ENCODE measurements at regions not wholly inside any gene's neighbourhood (a gene's known extent, or its start where the extent isn't known, plus 50 kb on each side); places are given as distances from the start of the nearest gene placed in this dataset.

DNA sequence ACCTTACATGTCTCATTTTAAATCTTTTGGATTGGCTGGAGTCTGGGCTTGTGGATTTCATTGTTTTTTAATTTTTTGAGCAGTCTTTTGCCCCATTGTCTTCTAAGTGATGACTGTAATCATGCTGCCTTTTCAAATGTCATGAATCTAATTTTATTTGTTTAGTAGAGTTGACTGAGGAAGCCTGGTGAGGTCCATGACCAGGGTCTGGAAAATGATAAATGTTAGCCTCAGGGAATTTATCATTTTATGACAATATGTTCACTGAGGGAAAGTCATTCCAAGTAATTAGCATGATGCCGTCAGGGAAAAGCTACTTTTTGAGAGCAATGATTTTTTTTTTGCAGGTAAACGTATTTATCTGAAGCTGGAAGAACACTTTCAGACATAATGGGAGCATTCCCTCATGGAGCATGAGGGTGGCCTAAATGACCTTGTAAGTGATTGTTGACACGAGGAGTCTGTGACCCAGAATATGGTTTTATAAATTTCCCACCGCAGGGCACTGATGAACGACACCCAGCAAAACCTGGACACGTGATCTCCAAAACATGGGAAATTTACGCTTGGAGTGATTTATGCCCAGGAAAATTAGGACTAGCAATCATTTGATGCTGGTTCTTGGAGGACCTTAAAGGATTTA is 155.3 kb upstream of the NABP1 start:
- Histone ChIP-seq H3K27me3 (ENCODE audit: control insufficient read depth, insufficient read depth, low read length) (no peaks in the 10 kb centered on the region), H3K27ac (ENCODE audit: low read depth, low read length) (no peak overlapping the region), H3K4me1 (ENCODE audit: control insufficient read depth, insufficient read depth, low read length) (no peaks in the 10 kb centered on the region), H3K36me3 (ENCODE audit: control insufficient read depth, insufficient read depth, low read length) (no peaks in the 10 kb centered on the region), H3K4me3 (ENCODE audit: low read length) (no peak overlapping the region), H3K9ac (ENCODE audit: low read length) (no peak overlapping the region)

DNA sequence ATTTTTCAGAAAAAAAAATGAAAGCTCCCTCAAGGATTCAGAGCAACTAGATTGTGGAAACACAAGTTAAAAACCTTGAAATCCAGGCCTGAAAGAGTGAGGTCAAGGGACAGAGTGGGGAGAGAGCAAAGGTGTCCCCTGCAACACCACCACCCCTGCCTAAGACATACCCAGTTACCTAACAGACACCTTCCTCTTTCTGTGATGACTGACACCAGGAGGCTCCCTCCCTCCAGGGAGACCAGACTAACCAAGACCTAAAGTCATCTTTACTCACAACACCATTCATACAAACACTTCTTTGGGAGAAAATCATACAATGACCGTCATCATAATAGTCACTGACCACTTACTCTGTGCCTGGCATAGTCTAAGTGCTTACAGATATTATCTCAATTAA is 151.8 kb upstream of the NABP1 start:
- Histone ChIP-seq H3K4me1 (ENCODE audit: control insufficient read depth, insufficient read depth, low read length) (no peaks in the 10 kb centered on the region), H3K4me3 (ENCODE audit: low read length) (no peak overlapping the region), H3K27me3 (ENCODE audit: control insufficient read depth, insufficient read depth, low read length) (no peaks in the 10 kb centered on the region), H3K9ac (ENCODE audit: low read length) (no peak overlapping the region), H3K36me3 (ENCODE audit: control insufficient read depth, insufficient read depth, low read length) (no peaks in the 10 kb centered on the region), H3K27ac (ENCODE audit: low read depth, low read length) (no peak overlapping the region)

DNA sequence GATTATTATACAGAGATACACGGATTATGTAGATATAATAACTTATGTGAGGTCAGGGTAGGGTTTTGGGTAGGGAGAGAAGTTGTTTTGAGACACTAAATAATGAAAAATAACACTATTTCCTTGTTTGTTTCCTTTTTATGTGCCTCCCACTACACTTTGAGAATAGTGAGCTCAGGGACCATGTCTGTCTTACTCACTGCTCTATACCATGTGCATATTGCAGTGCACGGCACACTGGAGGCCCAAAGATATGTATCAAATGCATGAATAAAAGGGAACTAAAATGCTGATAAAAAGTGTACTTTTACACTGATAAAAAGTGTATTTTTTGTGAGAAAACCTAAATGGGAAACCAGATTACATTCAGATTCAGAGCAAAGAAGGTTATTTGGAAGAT is 151.4 kb upstream of the NABP1 start:
- H3K27ac ChIP-seq (ENCODE audit: low read depth, low read length) = no peak overlapping the region
- H3K36me3 ChIP-seq (ENCODE audit: control insufficient read depth, insufficient read depth, low read length) = no peaks in the 10 kb centered on the region
- no peak overlapping the region for H3K9ac ChIP-seq (ENCODE audit: low read length)
- H3K27me3 ChIP-seq (ENCODE audit: control insufficient read depth, insufficient read depth, low read length) = no peaks in the 10 kb centered on the region
- H3K4me1 ChIP-seq (ENCODE audit: control insufficient read depth, insufficient read depth, low read length) = no peaks in the 10 kb centered on the region
- H3K4me3 ChIP-seq (ENCODE audit: low read length) = no peak overlapping the region

DNA sequence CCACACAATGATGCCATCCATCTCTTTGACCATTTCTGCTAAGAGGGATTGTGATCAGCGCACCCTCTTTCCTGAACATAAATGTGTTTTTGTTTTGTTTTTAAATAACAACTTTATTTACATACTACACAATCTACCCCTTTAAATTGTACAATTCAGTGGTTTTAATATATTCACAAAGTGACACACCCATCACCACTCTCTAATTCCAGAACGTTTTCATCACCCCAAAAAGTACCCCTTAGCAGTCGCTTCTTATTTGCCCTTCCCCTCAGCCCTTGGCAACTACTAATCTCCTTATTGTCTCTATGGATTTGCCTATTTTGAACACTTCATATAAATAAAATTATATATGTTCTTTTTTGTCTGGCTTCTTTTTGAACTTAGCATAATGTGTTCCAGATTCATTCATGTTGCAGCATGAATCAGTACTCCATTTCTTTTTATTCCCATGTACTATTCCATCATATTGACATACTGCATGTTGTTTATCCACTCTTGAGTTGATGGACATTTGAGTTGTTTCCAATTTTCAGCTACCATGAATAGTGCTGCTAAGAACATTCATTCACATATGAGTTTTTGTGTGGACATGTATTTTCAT is 150.9 kb upstream of the NABP1 start:
- no peaks in the 10 kb centered on the region for H3K36me3 ChIP-seq (ENCODE audit: control insufficient read depth, insufficient read depth, low read length)
- no peak overlapping the region for H3K9ac ChIP-seq (ENCODE audit: low read length)
- no peak overlapping the region for H3K4me3 ChIP-seq (ENCODE audit: low read length)
- no peaks in the 10 kb centered on the region for H3K4me1 ChIP-seq (ENCODE audit: control insufficient read depth, insufficient read depth, low read length)
- no peaks in the 10 kb centered on the region for H3K27me3 ChIP-seq (ENCODE audit: control insufficient read depth, insufficient read depth, low read length)
- H3K27ac ChIP-seq (ENCODE audit: low read depth, low read length) = no peak overlapping the region

DNA sequence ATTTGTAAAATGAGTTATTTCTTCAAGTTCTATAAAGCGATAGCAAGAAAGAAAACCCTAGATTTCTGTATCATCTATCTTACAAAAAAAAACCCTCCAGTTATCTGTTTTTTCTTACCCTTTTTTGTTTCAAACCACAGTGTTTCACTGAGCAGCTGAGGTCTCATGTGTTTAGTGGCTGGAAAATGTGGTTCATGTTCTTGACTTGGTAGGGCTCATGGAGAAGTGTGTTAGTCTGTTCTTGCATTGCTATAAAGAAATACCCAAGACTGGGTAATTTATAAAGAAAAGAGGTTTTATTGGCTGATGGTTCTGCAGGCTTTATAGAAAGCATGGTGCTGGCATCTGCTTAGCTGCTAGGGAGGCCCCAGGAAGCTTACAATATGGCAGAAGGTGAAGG is 147.3 kb upstream of the NABP1 start:
- Histone ChIP-seq H3K4me3 (ENCODE audit: low read length) (no peak overlapping the region), H3K9ac (ENCODE audit: low read length) (no peak overlapping the region), H3K27me3 (ENCODE audit: control insufficient read depth, insufficient read depth, low read length) (no peaks in the 10 kb centered on the region), H3K4me1 (ENCODE audit: control insufficient read depth, insufficient read depth, low read length) (no peaks in the 10 kb centered on the region), H3K36me3 (ENCODE audit: control insufficient read depth, insufficient read depth, low read length) (no peaks in the 10 kb centered on the region), H3K27ac (ENCODE audit: low read depth, low read length) (no peak overlapping the region)

DNA sequence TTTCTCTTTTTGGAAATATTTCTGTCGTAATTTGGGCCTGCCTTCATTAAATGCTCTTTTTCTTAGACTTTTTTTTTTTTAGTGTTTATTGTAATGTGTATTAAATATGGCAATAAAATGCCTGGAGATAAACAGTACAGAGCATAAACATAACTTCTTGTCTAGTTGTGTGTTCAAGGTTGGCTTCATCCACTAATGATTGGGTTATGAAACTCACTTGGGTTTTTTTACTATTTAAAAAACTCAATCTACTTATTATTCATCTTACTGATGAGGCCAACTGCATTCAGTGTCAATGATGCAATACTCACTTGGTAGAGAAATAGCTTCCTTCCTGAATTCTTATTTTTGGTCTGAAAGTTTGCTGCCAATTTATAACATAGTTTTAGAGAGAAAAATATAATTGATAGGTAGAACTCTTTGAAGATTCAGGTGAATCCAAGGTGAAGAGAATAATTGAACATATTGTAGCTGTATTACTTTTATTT is 144.2 kb upstream of the NABP1 start:
- no peak overlapping the region for H3K4me3 ChIP-seq (ENCODE audit: low read length)
- no peak overlapping the region for H3K27ac ChIP-seq (ENCODE audit: low read depth, low read length)
- no peaks in the 10 kb centered on the region for H3K4me1 ChIP-seq (ENCODE audit: control insufficient read depth, insufficient read depth, low read length)
- H3K27me3 ChIP-seq (ENCODE audit: control insufficient read depth, insufficient read depth, low read length) = no peaks in the 10 kb centered on the region
- no peaks in the 10 kb centered on the region for H3K36me3 ChIP-seq (ENCODE audit: control insufficient read depth, insufficient read depth, low read length)
- no peak overlapping the region for H3K9ac ChIP-seq (ENCODE audit: low read length)

DNA sequence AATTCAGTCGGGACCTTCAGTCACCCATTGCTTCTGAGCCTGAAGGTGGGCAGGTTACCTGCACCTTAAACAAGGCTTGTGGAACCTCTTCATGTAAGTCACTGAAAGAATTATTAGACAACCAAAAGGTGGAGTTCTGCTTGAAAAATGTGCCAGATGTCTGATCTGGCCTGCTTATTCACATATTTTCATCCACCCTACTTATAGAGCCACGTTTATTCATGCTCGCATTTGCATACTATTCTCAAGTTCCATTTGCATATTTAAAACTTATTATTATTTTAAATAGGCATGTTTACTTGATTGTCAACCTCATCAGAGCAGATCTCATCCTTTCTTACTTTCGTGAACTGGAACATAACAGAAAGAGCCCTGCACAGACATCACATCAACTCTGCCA is 140.0 kb upstream of the NABP1 start:
- Histone ChIP-seq H3K27ac (ENCODE audit: low read depth, low read length) (no peak overlapping the region), H3K9ac (ENCODE audit: low read length) (no peak overlapping the region), H3K36me3 (ENCODE audit: control insufficient read depth, insufficient read depth, low read length) (no peaks in the 10 kb centered on the region), H3K27me3 (ENCODE audit: control insufficient read depth, insufficient read depth, low read length) (no peaks in the 10 kb centered on the region), H3K4me3 (ENCODE audit: low read length) (no peak overlapping the region), H3K4me1 (ENCODE audit: control insufficient read depth, insufficient read depth, low read length) (no peaks in the 10 kb centered on the region)

DNA sequence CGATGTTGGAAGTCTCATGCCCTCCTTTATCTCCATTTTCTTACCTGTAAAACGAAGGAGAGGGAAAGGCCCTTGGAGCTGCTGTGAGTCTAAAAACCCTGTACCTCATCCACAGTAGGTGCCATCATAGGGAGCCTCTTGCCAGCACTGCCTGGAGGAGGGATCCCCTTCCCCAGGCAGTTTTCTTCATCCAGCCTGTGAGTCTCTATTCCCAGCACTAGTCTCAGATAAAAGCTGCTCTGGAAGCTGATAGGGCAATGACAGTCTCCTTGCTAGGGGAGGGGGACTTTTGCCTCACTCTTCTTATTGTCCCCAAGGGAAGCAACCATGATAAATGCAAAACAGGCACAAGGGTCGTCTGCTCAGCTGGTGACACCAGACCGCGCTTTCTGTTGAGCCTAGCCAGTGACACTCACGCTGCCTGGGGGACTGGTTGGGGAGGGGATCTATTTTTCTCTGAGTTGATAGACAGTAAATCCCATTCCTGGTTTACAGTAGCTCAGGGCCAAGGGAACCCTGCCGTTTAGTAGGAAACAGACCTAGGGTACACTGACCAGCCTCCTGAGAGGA is 139.5 kb upstream of the NABP1 start:
- H3K36me3 ChIP-seq (ENCODE audit: control insufficient read depth, insufficient read depth, low read length) = no peaks in the 10 kb centered on the region
- H3K4me3 ChIP-seq (ENCODE audit: low read length) = no peak overlapping the region
- no peak overlapping the region for H3K9ac ChIP-seq (ENCODE audit: low read length)
- no peak overlapping the region for H3K27ac ChIP-seq (ENCODE audit: low read depth, low read length)
- no peaks in the 10 kb centered on the region for H3K4me1 ChIP-seq (ENCODE audit: control insufficient read depth, insufficient read depth, low read length)
- H3K27me3 ChIP-seq (ENCODE audit: control insufficient read depth, insufficient read depth, low read length) = no peaks in the 10 kb centered on the region

DNA sequence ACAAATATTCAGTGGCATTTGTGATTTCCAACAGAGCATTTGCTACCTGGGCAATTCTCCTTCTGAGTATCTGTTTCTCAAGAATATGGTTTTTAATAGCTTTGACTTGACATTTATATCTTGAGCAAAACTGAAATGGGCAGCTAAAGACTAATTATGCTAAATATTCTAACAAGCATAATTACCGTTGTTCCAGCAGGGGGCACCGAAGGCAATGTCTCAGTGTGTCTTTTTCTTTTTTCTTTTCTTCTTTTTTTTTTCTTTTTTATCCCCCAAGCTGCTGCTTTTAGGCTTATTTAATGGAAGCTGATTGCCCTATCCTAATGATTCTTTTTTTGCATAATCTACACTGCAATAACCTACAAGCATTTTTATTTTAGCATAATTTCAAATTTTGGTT is 138.9 kb upstream of the NABP1 start:
- no peak overlapping the region for H3K4me3 ChIP-seq (ENCODE audit: low read length)
- H3K27me3 ChIP-seq (ENCODE audit: control insufficient read depth, insufficient read depth, low read length) = no peaks in the 10 kb centered on the region
- H3K27ac ChIP-seq (ENCODE audit: low read depth, low read length) = no peak overlapping the region
- H3K9ac ChIP-seq (ENCODE audit: low read length) = no peak overlapping the region
- no peaks in the 10 kb centered on the region for H3K4me1 ChIP-seq (ENCODE audit: control insufficient read depth, insufficient read depth, low read length)
- no peaks in the 10 kb centered on the region for H3K36me3 ChIP-seq (ENCODE audit: control insufficient read depth, insufficient read depth, low read length)

DNA sequence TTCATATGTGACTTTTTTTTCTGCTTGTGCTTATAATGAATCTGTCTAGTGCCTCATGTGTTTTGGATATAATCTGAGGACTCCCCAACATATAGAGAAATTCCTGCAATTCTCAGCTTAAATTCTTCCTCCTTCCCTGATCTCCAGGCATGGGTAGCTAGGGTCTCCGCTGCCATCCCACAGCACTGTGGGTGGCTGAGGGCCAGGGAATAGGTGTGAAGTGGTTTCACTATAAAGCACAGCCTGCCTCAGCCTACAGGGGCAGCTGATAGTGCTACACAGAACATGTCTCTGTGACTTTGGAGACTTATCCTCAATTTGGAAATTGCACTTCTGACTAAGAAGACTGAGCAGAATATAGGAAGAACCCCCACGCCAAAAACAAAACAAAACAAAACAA is 137.3 kb upstream of the NABP1 start:
- Histone ChIP-seq H3K4me1 (ENCODE audit: control insufficient read depth, insufficient read depth, low read length) (no peaks in the 10 kb centered on the region), H3K9ac (ENCODE audit: low read length) (no peak overlapping the region), H3K4me3 (ENCODE audit: low read length) (no peak overlapping the region), H3K36me3 (ENCODE audit: control insufficient read depth, insufficient read depth, low read length) (no peaks in the 10 kb centered on the region), H3K27me3 (ENCODE audit: control insufficient read depth, insufficient read depth, low read length) (no peaks in the 10 kb centered on the region), H3K27ac (ENCODE audit: low read depth, low read length) (no peak overlapping the region)

DNA sequence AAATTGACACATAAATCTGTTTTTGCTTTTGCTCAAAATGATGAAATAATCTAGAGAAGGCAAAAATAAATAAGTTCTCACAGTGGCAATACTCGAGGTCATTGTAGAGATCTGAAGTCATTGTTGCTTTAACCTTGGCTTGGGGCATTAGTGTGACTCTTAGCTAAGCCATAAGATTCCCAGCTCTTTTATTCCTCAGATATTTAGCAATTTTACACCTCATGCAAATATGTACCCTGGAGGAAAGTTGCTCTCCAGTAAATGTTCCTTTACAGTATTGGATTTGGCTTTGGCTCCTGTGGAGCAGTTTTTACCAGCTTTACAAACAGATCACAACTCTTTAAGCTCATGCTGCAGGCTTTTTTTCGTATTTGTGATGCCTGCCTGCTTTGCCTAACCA is 134.2 kb upstream of the NABP1 start:
- Histone ChIP-seq H3K27me3 (ENCODE audit: control insufficient read depth, insufficient read depth, low read length) (no peaks in the 10 kb centered on the region), H3K27ac (ENCODE audit: low read depth, low read length) (no peak overlapping the region), H3K36me3 (ENCODE audit: control insufficient read depth, insufficient read depth, low read length) (no peaks in the 10 kb centered on the region), H3K4me3 (ENCODE audit: low read length) (no peak overlapping the region), H3K4me1 (ENCODE audit: control insufficient read depth, insufficient read depth, low read length) (no peaks in the 10 kb centered on the region), H3K9ac (ENCODE audit: low read length) (no peak overlapping the region)

DNA sequence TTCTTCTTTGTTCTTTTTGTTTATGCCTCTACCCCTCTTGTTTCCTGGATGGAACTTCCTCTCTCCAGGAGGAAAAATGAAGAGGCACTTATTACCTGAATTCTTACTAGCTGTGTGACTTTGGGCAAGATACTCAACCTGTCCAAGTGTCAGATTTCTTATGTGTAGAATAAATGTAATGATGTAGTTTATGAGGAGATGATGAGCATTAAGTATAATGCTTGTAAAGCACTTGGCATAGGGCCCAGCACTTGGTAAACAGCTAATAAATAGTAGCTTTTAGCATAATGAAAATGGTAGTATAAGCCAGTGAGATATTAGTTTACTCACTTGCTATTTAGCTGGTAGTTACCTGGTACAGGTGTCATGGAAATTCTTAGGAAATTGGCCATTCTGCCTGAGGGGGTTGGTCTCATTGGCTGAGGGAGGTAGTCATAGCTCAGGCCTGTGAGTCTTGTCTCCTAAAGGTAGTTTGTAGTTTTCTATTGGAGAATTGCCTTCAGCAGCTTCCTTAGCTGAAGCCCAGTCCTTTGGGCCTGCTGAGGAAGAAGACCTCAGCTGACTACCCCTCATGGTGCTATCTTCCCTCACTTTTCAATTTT is 133.4 kb upstream of the NABP1 start:
- no peak overlapping the region for H3K4me3 ChIP-seq (ENCODE audit: low read length)

DNA sequence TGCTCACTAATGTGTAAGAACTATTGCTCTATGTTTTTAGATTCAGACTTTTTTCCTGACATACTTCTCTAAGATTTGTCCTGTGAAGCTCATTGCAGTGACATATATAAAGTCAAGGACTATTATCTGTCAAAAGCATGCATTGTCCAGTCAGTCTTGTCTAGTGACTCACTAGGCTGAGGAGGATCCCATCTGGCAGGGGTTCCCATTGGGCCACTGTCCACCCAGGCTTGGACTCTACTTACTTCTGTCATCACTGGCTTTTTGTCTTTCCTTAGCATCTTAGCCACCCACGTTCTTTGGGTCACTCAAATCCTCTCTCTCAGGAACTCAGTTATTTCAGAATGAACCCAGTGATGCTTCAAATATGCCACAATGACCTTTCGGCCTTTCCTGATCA is 132.6 kb upstream of the NABP1 start:
- no peak overlapping the region for H3K27ac ChIP-seq (ENCODE audit: low read depth, low read length)
- H3K4me1 ChIP-seq (ENCODE audit: control insufficient read depth, insufficient read depth, low read length) = no peaks in the 10 kb centered on the region
- no peaks in the 10 kb centered on the region for H3K36me3 ChIP-seq (ENCODE audit: control insufficient read depth, insufficient read depth, low read length)
- no peak overlapping the region for H3K9ac ChIP-seq (ENCODE audit: low read length)
- no peak overlapping the region for H3K4me3 ChIP-seq (ENCODE audit: low read length)
- H3K27me3 ChIP-seq (ENCODE audit: control insufficient read depth, insufficient read depth, low read length) = no peaks in the 10 kb centered on the region

More for the DNA sequence above, 133.4 kb upstream of the NABP1 start:
- Histone ChIP-seq H3K27ac (ENCODE audit: low read depth, low read length) (no peak overlapping the region), H3K27me3 (ENCODE audit: control insufficient read depth, insufficient read depth, low read length) (no peaks in the 10 kb centered on the region), H3K9ac (ENCODE audit: low read length) (no peak overlapping the region), H3K4me1 (ENCODE audit: control insufficient read depth, insufficient read depth, low read length) (no peaks in the 10 kb centered on the region), H3K36me3 (ENCODE audit: control insufficient read depth, insufficient read depth, low read length) (no peaks in the 10 kb centered on the region)

All from rectal smooth muscle tissue (tissue), 1 donor.